Common myeloid progenitor, CD34-positive (primary cell): ENCODE measurements at regions not wholly inside any gene's neighbourhood (a gene's known extent, or its start where the extent isn't known, plus 50 kb on each side); places are given as distances from the start of the nearest gene placed in this dataset.

Experiments
- CTCF ChIA-PET: fragments of 350-600 bp; sonication (Branson Sonifier 250); formaldehyde crosslinking; loops from one replicate; lab custom pipeline; 2021; ENCODE audit warnings: antibody characterized with exemption; lab: Charles Lee
- POLR2A ChIA-PET: fragments of 350-600 bp; sonication (Branson Sonifier 250); formaldehyde crosslinking; loops from one replicate; lab custom pipeline; 2021; ENCODE audit warnings: antibody characterized with exemption; lab: Charles Lee
- DNase-seq, 3 donors: peaks; one replicate each; pipeline versions ENCODE4 v3.0.0 to v3.0.0-alpha.2; 2013
- H3K27ac ChIP-seq, 2 experiments: 1 replicate in 1 of 2; 2 replicates in 1 of 2; pipeline ENCODE4 v1.7.0; 2013; ENCODE audit warnings: inconsistent platforms in 2 of 2, low read length in 2 of 2, mild to moderate bottlenecking in 2 of 2, low read depth in 1 of 2, moderate library complexity in 1 of 2; ENCODE audit not compliant: severe bottlenecking in 2 of 2, insufficient read depth in 1 of 2, poor library complexity in 1 of 2
- H3K27me3 ChIP-seq, 5 experiments: replicated peaks in 2 of 5; 1 replicate in 3 of 5; 2 replicates in 2 of 5; pipeline versions ENCODE4 v1.6.1 to v1.7.0; 2013; ENCODE audit warnings: low read length in 4 of 5, mild to moderate bottlenecking in 2 of 5, moderate library complexity in 2 of 5, inconsistent platforms in 1 of 5; ENCODE audit not compliant: insufficient read depth in 5 of 5, control insufficient read depth in 4 of 5
- H3K36me3 ChIP-seq, 4 experiments: 1 replicate in 2 of 4; 2 replicates in 2 of 4; pipeline versions ENCODE4 v1.6.1 to v1.7.0; 2013; ENCODE audit warnings: low read length in 3 of 4, control low read depth in 1 of 4, mild to moderate bottlenecking in 1 of 4; ENCODE audit not compliant: control insufficient read depth in 4 of 4, insufficient read depth in 4 of 4
- H3K4me1 ChIP-seq, 4 experiments: 1 replicate in 3 of 4; 2 replicates in 1 of 4; pipeline versions ENCODE4 v1.6.1 to v1.7.1; 2013; ENCODE audit warnings: low read length in 3 of 4, mild to moderate bottlenecking in 3 of 4, control low read depth in 1 of 4, inconsistent platforms in 1 of 4, moderate library complexity in 1 of 4; ENCODE audit not compliant: control insufficient read depth in 4 of 4, insufficient read depth in 4 of 4; ENCODE audit errors: control extremely low read depth in 1 of 4
- H3K4me3 ChIP-seq, 7 experiments: 1 replicate in 4 of 7; 2 replicates in 3 of 7; pipeline versions ENCODE4 v1.5.1 to v1.7.0; 2013; ENCODE audit warnings: mild to moderate bottlenecking in 7 of 7, low read length in 6 of 7, moderate library complexity in 6 of 7, inconsistent platforms in 2 of 7, low read depth in 2 of 7, control low read depth in 1 of 7; ENCODE audit not compliant: insufficient read depth in 4 of 7, control insufficient read depth in 1 of 7; ENCODE audit errors: extremely low read depth in 1 of 7
- H3K9me3 ChIP-seq, 5 experiments: 1 replicate in 4 of 5; 2 replicates in 1 of 5; pipeline versions ENCODE4 v1.6.1 to v1.7.1; 2013; ENCODE audit warnings: low read length in 4 of 5, mild to moderate bottlenecking in 2 of 5, inconsistent platforms in 1 of 5, low read depth in 1 of 5, moderate library complexity in 1 of 5; ENCODE audit not compliant: control insufficient read depth in 4 of 5, insufficient read depth in 2 of 5; ENCODE audit errors: control extremely low read depth in 1 of 5
- WGBS: methylation state at CpG from one replicate; pipeline ENCODE4 v1.1.5; 2013; ENCODE audit not compliant: insufficient coverage; 5-methylcytosine and 5-hydroxymethylcytosine counted together

DNA sequence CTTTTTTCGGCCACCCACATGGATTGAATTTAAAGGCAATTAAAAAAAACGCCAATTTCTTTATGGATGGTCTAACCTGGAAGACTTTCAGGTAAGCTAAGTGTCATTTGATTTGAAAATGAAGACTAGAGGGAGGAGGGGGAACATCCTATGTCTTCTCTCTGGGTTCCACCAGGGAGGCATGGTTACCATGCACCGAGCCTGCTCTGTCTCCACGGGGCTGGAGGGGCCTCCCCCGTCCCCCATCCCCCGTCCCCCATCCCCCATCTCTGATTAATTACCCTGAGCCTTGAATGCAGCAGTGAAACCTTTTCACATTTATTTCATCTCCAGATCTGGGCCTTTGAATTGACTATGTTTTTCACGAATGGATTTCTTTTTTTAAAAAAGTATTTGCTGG lies 135.1 kb downstream of the TLR5 start:
- peaks cover 0 to 17% (median 3%) of the 10 kb centered on the region in 4 experiments for H3K36me3 ChIP-seq
- no peaks in the 10 kb centered on the region for H3K27me3 ChIP-seq
- H3K9me3 ChIP-seq: no peaks in the 10 kb centered on the region
- DNase-seq: no peak
- WGBS: 93% methylated on average over 2 of the region's 7 CpGs
- no peaks in the 10 kb centered on the region for H3K4me1 ChIP-seq
- no peak overlapping the region for H3K4me3 ChIP-seq
- H3K27ac ChIP-seq: no peak overlapping the region
- ChIA-PET CTCF (no interaction called here), POLR2A (no interaction called here)

DNA sequence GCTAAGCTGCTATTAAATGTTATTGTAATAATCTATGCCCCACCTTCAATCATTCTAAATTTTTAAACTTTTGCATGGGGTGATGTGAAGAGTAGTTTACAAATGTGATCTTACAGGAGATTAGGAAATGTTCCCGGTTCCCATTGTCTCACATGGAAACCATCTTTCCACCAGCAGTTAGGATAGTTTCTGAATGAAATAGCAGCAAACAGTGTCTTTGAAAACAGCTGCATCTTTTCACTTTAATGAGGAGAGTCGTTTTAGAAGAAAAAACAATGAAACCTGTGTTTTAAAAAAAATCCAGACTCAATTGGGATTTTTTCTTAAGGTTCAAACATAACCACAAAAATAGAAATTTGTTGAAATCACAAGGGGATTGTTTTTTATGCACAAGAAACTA lies 134.2 kb downstream of the TLR5 start:
- Histone ChIP-seq H3K9me3 (no peaks in the 10 kb centered on the region), H3K36me3 (peaks cover 0 to 11% (median 2%) of the 10 kb centered on the region in 4 experiments), H3K27me3 (no peaks in the 10 kb centered on the region), H3K4me1 (no peaks in the 10 kb centered on the region), H3K27ac (no peak overlapping the region), H3K4me3 (no peak overlapping the region)
- ChIA-PET CTCF (no interaction called here), POLR2A (no interaction called here)
- no peak for DNase-seq
- WGBS: no CpG with 5 or more reads among the region's 2 CpGs

DNA sequence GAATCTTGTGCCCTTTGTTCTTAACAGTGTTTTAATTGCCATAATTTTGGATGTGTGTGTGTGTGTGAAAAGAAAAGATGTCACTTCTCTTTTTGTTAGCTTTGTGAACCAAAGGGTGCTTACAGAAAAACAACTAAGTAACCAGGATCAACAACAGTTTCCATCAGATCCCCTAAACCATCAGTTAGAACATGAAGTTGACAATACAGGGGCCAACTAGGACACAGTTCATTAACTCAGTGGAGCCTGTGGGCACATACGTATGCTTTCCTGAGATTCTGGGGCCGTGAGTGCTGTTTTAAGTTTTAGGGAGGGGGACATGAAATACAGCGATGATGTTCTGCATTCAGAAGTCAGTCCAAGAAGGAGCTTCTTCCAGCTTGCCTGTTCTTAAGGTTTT lies 133.6 kb downstream of the TLR5 start:
- no peak for DNase-seq
- peaks cover 0 to 6% (median 1%) of the 10 kb centered on the region in 4 experiments for H3K36me3 ChIP-seq
- ChIA-PET POLR2A (no interaction called here), CTCF (no interaction called here)
- no peaks in the 10 kb centered on the region for H3K4me1 ChIP-seq
- 80% methylated on average over 1 of the region's 3 CpGs for WGBS
- no peaks in the 10 kb centered on the region for H3K27me3 ChIP-seq
- H3K27ac ChIP-seq: no peak overlapping the region
- H3K9me3 ChIP-seq: no peaks in the 10 kb centered on the region
- H3K4me3 ChIP-seq: no peak overlapping the region

DNA sequence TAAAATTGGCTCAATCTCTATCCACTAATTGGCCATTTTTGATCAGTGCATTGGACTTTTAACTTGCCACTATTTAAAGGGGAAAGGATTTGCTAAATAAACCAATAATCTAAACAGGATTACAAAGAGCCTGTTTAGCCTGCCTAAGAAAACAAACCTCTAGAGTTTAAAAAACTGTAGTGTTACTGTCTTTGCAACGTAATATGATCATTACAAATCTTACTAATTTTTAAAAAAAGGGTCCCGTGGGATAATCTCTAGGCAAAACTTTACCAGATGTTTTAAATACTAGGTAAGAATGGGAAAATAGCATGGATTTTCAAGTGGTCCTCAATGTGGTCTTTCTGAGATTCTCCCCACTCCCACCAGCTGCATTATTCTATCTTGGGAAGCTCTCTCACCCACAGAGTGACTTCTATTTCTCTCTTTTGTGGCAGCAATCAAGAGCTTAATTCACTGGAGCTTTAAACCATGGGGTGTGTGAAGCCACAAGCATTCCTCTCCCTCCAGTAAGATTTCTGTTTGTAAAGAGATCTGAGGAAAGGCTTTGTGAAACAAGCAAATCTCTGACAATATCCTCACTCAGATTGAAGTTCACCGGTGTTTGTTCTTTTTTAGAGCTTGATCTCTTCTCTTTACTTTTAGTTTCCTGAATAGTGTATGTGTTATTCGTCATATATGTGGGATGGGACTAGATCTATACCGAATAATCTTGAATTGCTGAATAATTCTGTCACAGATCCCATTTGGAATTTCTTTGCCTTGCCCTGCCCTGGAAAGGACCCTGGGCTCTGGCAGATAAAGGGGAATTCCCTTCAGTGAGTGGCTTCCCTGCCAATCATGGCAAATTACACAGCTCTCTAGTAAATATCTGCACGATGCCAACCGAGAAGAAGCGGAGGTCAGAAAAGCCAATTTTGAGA lies 132.2 kb downstream of the TLR5 start:
- CTCF ChIA-PET: no interaction called here
- Histone ChIP-seq H3K4me1 (no peaks in the 10 kb centered on the region), H3K36me3 (peaks cover 0 to 3% (median 0%) of the 10 kb centered on the region in 4 experiments), H3K27ac (no peak overlapping the region), H3K4me3 (no peak overlapping the region), H3K27me3 (no peaks in the 10 kb centered on the region), H3K9me3 (no peaks in the 10 kb centered on the region)
- POLR2A ChIA-PET: no interaction called here
- 89% methylated on average over 4 of the region's 8 CpGs for WGBS
- DNase-seq: no peak

DNA sequence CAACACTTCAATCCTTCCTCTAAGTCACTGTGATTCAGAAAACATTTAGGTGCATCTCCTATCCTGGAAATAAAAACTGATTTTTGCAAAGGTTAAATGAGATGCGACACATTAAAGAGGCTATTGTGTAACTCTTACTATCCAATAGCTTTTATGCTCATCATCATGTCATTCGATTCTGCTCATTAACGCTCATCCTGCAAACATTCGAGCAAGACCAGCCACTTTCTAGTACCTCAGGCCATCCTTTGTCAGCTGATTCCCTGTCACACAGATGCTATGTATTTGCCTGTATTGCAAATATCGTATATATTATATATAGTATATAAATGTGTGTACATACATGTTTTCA lies 131.6 kb downstream of the TLR5 start:
- Histone ChIP-seq H3K36me3 (peaks cover 0 to 2% (median 0%) of the 10 kb centered on the region in 4 experiments), H3K27me3 (no peaks in the 10 kb centered on the region), H3K9me3 (no peaks in the 10 kb centered on the region), H3K4me1 (no peaks in the 10 kb centered on the region), H3K4me3 (no peak overlapping the region), H3K27ac (no peak overlapping the region)
- POLR2A ChIA-PET: no interaction called here
- DNase-seq: no peak
- 95% methylated on average over 2 of the region's 5 CpGs for WGBS
- CTCF ChIA-PET: no interaction called here

DNA sequence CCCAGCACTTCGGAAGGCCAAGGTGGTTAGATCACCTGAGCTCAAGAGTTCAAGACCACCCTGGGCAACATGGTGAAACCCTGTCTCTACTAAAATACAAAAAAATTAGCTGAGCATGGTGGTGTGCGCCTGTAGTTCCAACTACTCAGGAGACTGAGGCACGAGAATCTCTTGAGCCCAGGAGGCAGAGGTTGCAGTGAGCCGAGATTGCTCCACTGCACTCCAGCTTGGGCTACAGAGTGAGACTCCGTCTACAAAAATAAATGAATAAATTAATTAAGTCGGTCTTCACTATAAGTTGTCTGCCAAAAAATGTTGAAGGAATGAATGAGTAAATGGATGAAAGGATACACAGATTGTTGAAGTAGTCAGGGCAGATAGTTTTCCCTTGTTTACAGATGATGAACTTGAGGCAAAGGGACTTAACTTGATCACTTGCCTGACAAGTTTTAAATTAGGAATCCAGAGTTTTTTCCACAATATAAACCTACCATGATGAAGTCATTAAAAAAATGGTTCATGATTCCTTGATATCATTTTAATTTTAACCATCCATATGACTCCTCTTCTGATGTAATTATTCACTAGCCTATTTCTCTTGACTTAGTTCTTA lies 130.8 kb downstream of the TLR5 start:
- Histone ChIP-seq H3K36me3 (no peaks in the 10 kb centered on the region), H3K27ac (no peak overlapping the region), H3K27me3 (no peaks in the 10 kb centered on the region), H3K4me1 (no peaks in the 10 kb centered on the region), H3K4me3 (no peak overlapping the region), H3K9me3 (no peaks in the 10 kb centered on the region)
- no peak for DNase-seq
- POLR2A ChIA-PET: no interaction called here
- WGBS: 96% methylated on average over 6 of the region's 6 CpGs
- CTCF ChIA-PET: no interaction called here

DNA sequence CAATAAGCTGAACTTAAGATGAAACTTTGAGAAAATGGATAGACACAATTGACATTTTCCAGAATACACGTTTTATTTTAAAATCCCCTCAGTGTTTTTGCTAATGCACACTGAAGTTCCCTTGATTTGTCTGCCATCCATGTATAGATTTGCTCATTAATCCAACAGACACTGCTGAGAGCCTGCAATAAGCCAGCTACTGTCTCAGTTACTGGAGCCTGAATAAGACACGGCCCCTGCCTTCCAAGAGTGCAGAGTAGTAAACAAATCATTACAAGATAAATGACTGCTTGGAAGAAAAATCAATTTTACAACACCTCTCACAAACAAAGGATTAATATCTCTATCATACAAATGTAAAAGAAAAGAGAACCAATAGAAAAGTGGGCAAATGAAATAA lies 130.1 kb downstream of the TLR5 start:
- DNase-seq: no peak
- Histone ChIP-seq H3K27ac (no peak overlapping the region), H3K36me3 (no peaks in the 10 kb centered on the region), H3K9me3 (peaks cover 0 to 1% (median 0%) of the 10 kb centered on the region in 5 experiments), H3K4me3 (no peak overlapping the region), H3K27me3 (no peaks in the 10 kb centered on the region), H3K4me1 (no peaks in the 10 kb centered on the region)
- POLR2A ChIA-PET: no interaction called here
- CTCF ChIA-PET: no interaction called here
- WGBS: 75% methylated on average over 1 of the region's 2 CpGs
